Activated CD4-positive, CD25-positive, alpha-beta regulatory T cell (primary cell): ENCODE measurements at regions not wholly inside any gene's neighbourhood (a gene's known extent, or its start where the extent isn't known, plus 50 kb on each side); places are given as distances from the start of the nearest gene placed in this dataset.

Source experiments
- DNase-seq, 4 experiments: peaks; one replicate each; lab custom pipeline; 2025; lab: John Stamatoyannopoulos, UW

DNA sequence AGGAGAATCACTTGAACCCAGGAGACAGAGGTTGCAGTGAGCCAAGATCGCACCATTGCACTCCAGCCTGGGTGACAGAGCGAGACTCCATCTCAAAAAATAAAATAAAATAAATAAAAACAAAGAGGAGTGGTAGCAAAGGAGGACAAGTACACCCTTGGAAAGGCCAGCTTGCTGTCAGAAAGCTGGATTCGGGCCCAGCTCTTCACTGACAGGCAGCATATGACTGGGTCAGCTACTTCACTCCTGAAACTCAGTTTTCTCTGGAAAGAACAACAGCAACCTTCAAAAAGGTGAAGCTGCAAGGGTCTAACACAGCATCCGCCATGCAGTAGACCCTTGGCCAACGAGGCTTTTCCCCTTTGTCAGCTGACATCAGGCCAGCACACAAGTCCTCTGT, 156.0 kb upstream of the TIAM1 start:
- DNase-seq: no peak

DNA sequence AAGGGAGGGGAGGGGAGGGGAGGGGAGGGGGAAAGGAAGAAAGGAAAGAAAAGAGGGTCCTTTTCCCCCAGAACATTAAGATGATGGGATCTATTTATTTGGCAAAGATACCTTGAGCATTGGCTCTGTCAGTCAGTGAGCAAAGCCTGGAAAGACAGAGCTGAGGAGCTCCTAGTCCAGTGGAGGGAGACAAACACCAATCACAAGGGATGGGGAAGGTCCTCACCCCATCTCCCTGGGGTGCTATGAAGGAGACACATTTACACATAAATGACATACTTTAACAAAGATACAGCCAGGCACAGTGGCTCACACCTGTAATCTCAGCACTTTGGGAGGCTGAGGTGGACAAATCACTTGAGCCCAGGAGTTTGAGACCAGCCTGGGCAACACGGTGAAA, 154.9 kb upstream of the TIAM1 start:
- no peak for DNase-seq

DNA sequence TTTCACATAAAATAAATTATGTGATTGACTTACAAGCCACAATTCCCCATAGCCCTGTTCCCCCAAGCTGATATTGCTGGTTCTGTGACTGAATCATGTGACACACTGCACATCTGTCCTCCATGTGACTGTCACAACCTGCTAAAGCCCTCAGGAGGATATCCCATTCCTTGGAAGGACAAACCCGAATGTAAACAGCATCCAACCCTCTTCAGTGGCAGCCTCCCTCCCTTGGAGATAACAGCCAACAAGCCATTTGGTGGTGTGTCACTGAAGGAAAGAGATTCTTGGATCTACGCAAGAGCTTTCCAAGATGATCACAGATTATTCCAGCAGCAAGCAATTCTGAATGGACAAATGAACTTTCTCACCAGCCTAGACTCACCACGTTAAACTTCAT, 153.9 kb upstream of the TIAM1 start:
- DNase-seq: no peak

DNA sequence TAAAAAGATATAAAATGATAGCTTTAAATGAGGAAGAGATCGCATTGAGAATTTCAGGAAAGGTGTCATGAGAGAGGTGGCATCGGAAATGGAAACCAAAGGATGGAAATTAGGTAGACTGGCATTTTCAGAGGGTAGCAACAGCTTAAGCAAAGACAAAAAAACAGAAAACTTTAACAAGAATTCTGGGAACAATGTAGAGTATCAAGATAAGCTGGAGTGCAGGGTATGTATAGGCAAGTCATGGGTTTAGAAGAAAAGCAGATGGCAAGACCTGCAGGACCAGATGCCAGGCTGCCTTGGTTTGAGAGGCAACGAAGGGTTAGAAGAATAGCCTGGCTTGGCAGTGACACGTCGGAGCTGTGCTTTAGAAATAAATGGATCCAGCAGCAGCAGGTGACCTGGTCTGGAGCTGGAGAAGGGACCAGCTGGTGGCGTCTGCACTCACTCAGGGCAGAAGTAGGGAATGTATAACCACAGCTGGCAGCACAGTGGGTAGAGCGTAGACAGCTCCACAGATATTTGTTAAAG, 149.4 kb upstream of the TIAM1 start:
- no peak for DNase-seq

DNA sequence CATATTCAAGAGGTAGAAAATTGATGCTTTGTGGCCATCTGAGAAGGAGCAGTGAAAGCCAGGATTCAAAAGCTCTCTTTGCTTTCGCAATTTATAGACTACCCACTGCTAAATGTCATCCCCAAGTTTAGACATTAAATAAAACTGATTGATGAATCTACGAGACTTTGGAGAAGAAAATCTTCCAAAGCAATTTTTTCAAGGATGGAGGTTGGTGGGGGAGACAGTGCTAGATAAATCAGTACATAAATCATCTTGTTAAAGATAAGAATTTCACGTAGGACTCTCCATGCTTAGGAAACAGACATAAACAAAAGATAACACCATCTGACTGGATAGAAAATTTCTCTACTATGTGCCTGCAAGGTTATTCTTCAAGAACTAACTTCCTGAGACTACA, 147.6 kb upstream of the TIAM1 start:
- DNase-seq: no peak

DNA sequence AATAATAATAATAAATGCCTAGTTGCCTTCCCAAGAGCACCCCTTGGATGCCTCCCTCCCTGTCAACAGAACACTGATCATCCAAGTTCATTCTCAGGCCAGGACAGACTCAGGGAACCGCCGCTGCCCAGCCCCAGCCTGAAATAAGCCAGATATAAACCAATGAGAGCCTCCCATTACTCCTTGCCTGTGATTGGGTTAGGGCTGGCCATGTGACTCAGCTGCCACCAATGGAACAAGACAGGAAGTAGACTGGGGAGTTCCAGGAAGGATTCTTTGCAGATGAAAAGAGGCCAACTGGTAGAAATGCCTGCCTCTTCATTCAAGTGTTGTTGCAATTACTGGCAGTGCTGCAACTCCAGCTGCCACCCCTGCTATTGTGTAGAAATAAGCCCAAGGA, 146.4 kb upstream of the TIAM1 start:
- DNase-seq: no peak

DNA sequence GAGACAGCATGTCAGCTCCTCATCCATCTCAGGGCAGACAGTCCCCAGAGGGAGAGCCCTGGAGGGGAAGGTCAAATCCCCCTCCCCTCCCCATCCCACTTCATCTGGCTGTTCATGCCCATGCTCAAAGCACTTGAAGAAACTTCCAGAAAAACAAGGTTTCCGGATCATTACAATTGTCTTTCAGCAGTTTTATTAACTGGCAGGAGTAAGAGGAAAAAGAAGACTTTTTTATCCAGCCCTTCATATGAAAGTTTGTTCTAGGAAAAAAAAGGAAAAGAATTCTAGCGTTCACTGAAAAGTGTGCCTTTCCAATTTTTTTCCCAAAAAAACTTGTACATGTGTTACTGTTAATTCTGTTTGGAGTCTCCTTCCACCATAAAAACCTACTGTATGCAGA, 145.7 kb upstream of the TIAM1 start:
- DNase-seq: no peak

DNA sequence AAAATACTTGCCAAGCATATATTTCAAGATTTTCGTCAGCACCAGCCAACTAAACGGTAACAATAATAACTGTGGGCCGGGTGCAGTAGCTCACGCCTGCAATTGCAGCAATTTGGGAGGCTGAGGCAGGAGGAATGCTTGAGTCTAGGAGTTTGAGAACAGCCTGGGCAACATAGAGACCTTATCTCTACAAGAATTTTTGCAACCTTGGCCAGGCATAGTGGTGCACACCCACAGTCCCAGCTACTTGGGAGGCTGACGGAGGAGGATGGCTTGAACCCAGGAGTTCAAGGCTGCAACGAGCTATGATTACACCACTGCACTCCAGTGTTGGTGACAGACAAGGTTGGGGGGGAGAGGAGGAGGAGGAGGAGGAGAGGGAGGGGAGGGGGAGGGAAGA, 145.0 kb upstream of the TIAM1 start:
- no peak for DNase-seq

DNA sequence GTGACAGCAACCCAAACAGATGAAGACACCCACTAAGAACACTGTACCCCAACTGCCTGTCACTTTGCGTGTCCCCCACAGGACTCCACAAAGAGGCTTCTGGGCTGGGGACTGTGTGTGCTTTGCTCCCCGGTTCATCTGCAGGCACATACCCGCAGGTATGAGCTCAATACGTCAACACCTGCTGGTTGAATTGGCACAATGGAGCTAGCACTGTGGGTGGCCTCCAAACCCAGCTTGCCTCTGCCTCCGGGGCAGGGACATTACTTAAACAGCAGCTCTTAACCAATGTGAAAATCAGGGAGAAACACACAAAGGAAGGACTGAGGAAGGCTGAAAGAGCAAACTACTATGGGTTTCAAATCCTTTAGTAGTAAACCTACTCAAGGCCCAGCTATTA, 140.2 kb upstream of the TIAM1 start:
- DNase-seq: no peak

DNA sequence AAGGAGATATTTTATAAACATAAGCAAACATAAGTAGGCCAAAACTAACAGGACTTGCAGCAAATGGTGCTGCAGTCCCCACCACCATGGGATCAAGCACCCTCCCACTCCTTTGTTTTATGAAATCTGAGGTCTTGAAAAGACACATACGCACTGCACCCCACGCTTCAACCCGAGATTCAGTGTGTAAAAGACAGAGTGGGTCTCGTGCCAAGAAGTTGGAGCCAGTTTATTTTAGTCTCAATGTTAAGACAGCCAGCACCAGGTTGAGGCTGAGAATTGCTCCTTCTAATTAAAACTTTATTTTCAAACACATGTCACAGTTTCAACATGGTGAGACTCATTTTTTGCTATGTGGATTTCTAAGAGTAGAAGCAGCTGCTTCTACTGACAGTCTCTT, 139.1 kb upstream of the TIAM1 start:
- DNase-seq: no peak

DNA sequence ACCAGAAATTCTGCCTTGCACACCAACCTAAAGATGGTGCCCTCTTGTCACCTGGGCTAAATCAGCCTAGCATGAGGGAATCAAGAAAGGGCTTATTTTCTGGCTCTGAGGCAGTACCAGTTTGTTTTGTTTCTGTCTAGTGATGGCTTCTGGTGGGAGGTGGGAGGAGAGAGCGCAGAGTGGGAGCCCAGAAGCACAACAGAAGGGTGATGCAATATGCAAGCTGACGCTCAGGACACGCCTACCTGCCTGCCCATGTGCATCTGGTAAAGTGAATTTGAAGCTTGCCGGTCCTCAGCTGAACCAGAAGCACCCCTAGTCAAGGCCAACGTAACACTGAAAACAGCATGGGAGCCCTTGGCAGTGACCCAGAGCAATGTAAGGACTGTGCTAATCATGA, 138.4 kb upstream of the TIAM1 start:
- DNase-seq: no peak

DNA sequence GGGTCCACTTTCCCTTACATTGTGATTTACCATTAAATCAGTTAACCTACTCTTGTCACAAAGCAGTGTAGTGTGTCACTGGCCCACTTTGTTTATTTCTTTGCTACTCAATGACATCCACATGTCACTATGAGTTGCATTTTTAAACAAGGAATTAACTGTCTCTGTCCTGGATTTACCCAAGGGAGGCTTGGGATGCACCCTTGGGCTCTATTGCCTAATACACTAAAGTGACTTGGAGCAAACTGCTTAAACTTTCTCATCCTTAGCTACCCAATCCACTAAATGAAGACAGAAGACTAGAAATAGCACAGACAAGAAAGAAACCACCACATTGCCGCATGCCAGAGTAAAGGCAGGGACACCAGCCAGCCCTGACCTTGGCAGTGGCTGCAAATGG, 136.2 kb upstream of the TIAM1 start:
- DNase-seq: no peak

DNA sequence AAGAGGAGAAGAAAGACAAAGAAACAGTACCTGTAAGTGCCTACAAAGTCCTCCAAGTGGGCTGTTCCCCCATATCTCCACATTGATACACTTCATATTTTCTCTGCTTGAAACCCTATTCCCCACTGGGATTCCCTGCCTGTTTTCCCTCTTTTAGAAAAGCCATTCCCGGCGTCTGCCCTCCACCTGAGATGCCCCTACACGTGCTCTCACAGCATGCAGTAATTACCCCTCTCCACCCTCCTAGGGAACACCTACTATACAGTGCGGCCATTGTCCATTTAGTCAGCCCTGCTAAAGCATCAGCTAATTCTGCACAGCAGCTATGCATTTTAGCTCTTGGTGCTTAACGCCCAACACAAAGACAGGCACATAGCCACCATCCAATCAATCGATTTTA, 135.7 kb upstream of the TIAM1 start:
- no peak for DNase-seq

DNA sequence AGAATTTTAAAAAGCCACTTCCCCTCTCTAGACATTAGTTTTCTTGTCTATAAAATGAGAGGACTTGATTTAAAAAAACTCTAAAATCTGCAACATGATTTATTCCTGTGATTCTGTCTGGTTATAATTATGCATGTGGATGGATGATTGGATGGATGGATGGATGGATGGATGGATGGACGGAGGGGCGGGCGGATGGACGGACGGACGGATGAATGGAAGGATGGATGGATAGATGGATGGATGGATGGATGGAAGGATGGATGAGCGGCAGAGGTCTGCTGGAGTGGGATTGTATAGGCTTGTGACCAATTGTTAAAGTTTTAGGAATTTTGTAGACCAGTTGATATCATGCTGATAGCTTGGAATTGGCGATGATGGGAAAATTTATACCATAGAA, 135.2 kb upstream of the TIAM1 start:
- DNase-seq: no peak

DNA sequence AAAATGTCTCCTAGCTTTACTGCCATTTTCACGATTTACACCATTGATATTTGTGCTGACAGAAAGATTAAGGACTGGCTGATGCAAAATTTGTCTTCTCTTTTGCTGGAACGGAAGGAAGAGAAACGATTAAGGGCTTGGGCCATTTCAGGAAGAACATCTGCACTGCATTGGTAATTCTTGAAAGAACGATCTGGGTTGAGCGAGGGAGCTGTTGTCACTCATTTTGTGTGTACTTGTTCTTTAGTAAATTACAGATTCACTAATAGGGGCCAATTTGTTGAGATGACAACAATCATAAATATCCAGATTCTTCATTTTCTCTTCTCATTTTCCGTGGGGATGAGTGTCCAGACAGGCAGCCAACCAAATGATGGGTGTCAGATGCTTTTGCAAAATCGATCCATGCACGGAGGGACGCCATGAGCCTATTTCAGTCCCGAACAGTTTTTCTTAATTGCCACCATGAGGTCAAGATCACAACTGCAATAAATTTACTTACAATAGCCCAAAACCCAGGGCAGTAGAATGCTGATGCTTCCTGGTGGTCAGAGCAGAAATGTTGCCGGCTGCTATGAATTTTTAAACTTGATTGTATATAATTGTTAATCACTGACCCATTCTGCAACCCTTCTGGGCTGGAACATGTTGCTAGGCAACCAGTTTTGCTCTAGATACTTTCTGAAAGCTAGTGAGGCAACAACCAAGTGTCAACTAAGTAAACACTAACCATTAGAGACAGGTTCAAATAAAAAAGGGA, 132.4 kb upstream of the TIAM1 start:
- no peak for DNase-seq

DNA sequence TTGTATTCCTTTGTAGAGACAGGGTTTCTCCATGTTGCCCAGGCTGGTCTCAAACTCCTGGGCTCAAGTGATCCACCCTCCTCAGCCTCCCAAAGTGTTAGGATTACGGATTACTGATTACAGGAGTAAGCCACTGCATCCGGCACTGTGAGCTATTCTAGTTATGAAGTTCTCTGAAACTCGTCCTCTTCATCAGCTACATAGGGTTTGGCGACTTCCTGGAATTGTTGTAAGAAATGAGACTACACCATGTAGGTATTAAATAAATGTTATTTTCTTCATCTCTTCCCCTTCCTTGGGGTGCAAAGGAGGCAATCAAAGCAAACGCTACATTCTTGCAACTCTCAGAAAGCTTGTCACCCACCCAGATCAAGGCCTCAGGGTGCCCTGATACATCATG, 131.2 kb upstream of the TIAM1 start:
- no peak for DNase-seq

DNA sequence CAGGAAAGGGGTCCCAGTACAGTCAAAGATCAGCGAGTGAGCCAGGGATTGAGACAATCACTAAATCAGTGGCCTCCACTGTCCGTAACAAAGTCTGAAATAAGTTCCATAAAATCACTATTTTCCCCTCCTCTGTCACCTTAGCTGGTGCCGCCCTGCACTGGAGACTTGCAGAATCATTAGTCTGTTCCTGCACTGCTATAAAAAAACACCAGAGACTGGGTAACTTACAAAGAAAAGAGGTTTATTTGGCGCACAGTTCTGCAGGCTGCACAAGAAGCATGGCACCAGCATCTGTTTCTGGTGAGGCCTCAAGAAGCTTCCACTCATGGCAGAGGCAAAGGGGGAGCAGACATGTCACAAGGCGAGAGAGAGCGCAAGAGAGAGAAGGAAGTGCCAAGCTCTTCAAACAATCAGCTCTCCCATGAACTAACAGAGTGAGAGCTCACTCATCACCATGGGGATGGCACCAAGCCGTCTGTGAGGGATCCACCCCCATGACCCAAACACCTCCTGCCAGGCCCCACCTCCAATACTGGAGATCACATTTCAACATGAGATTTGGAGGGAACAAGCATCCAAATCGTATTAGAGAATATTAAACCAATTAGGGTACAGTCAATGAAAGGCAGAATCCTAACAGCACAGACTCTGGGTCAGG, 129.8 kb upstream of the TIAM1 start:
- no peak for DNase-seq

DNA sequence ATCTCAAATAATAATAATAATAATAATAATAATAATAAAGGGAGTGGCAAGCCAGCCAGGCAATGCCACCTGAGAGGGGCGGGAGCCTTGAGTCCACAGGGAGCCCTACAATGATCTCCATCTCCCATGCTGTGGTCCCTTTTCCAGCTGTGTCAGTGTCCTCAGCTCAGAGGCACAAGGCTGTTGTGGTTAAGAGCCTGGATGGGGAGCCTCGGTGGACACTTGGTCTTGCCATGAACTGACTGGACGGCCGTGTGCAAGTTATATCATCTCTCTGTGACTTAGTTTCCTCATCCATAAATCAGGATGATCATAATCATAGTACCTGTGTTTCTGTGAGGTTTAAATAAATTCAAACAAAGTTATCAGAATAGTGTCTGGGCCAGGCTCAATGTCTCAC, 127.8 kb upstream of the TIAM1 start:
- no peak for DNase-seq

DNA sequence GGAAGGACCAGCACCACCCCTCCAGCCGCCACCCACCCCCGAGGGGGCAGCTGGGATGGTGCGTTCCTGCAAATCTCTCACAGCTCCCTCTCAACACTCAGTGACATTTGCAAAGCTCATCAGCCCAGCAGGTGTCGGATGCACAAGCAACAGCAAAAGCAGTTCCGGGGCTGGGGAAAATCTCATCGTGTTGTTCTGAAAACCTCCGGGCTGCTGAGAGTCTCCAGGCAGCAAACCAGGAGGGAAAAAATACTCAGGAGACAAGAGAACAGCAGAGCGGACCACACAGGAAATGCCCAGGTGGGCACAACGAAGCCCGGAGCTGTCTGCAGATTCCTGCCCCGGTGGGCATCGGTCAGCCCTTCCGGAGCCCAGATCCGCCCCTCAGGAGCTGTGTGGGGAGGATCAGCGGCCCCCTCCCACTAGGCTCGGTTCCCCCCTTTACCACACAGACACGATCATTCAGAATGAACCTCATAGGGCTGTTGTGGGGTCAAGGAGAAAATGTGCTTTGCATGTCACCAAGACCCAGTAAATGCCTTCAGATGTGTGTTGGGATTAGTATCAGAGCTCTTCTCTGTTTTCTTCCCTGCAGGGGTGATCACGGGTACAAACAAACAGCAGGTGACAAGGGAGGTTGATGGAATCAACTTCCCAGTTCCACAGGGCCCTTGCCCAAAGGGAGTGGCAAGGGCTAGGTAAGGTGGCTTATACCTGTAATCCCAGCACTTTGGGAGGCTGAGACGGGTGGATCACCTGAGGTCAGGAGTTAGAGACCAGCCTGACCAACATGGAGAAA, 127.0 kb upstream of the TIAM1 start:
- no peak for DNase-seq

DNA sequence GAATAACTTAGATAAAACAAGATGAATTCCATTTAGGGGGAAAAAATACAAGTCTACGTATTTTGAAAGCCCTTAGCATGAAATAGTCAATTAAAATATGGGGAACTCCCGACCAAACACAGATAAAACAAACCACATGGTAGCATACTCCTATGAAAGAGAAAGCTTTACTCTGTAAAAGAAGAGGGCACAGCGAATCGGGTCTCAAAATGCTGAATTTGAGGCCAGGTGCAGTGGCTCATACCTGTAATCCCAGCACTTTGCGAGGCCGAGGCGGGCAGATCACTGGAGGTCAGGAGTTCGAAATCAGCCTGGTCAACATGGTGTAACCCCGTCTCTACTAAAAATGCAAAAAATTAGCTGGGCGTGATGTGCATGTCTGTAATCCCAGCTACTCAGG, 116.9 kb upstream of the TIAM1 start:
- no peak for DNase-seq

DNA sequence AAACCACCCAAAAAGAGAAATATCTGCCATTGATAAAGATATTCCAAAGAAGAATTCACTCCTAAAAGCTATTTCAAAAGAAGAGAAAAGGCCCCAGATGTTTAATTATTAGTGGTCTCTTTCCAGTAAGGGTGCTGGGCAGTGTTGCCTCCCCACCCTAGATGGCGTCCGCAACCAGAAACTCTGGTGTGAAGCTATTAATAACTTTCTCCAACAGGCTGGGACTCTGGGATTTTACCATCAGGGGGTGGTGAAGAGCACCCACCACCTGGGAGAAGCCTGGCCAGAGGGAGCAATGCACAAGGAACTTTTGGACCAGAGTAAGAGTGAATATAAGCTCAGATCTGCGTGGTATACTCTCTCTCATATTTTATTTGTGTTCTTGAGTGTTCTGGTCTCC, 115.4 kb upstream of the TIAM1 start:
- no peak for DNase-seq

DNA sequence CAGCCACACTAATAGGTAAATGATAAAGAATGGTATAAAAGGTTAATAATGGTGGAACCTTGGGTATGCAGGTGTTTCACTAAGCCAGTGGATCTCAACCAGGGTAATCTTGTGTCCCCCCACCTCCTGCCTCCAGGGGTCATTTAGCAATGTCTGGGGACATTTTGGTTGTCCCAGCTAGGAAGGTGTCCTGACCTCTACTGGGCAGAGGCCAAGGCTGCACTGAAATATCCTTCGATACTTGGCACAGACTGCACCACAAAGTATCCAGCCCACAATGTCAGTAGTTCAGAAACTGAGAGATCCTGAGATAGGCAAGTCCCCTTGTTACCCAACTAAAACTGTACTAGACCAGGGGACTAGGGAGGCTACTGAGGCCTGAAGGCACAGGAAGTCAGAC, 113.6 kb upstream of the TIAM1 start:
- no peak for DNase-seq

DNA sequence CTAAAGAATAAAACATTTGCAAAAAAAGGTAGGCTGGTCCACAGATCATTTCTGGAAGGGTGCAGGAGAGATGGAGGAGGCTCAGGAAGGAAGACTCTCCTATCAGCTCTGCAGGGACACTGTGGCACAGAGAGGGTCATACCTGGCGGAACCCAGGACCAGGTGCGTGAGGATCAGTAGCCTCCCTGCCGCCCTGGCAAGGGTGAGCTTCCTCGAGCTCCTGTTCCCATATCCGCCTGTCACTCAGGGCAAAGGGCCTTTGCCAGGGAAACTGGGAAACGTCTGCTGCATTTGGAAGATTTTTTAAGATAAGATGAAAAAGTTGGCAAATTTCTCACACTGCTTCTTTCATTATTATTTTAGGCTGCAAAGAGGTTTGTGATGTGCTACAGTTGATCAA, 112.1 kb upstream of the TIAM1 start:
- no peak for DNase-seq
